GM12864 (cell line): ENCODE measurements at regions not wholly inside any gene's neighbourhood (a gene's known extent, or its start where the extent isn't known, plus 50 kb on each side); places are given as distances from the start of the nearest gene placed in this dataset.
A peak's percentile ranks its signal among the peaks of the same experiment; 100 is the strongest.

Experiments
- DNase-seq: peaks from one replicate; pipeline ENCODE4 v3.0.0-alpha.2; 2011; ENCODE audit warnings: low read depth
- H3K4me3 ChIP-seq: 2 replicates; pipeline ENCODE4 v1.5.1; 2011; ENCODE audit warnings: mild to moderate bottlenecking, low read depth, low read length, control low read depth
- CTCF ChIP-seq: IDR thresholded peaks from 2 replicates; pipeline ENCODE4 v1.5.1; 2011; ENCODE audit warnings: low read depth, mild to moderate bottlenecking, moderate library complexity, low read length, control low read depth, inconsistent platforms; ENCODE audit errors: missing control alignments

- no peak for DNase-seq
- no peak overlapping the region for H3K4me3 ChIP-seq
- TF ChIP-seq CTCF = no peak
Measured at GRCh38 chr2:196379600-196379999, 208.2 kb upstream of the STK17B start.

GRCh38 chr2:196380098-196380497 is 208.7 kb upstream of the STK17B start:
- TF ChIP-seq CTCF = no peak
- no peak overlapping the region for H3K4me3 ChIP-seq
- peak; percentile 25 for DNase-seq

- TF ChIP-seq CTCF = no peak
- H3K4me3 ChIP-seq = no peak overlapping the region
- DNase-seq = no peak
Measured at GRCh38 chr2:196380575-196380974, 209.2 kb upstream of the STK17B start.

- DNase-seq = no peak
- no peak overlapping the region for H3K4me3 ChIP-seq
- TF ChIP-seq CTCF = no peak
Measured at GRCh38 chr2:196381464-196381863, 210.1 kb upstream of the STK17B start.

GRCh38 chr2:196383799-196384198 is 212.4 kb upstream of the STK17B start:
- no peak for DNase-seq
- no peak overlapping the region for H3K4me3 ChIP-seq
- no peak for TF ChIP-seq CTCF

GRCh38 chr2:196384729-196385128 is 213.4 kb upstream of the STK17B start:
- TF ChIP-seq CTCF = no peak
- no peak overlapping the region for H3K4me3 ChIP-seq
- no peak for DNase-seq

- DNase-seq = no peak
- no peak overlapping the region for H3K4me3 ChIP-seq
- no peak for TF ChIP-seq CTCF
Measured at GRCh38 chr2:196389670-196390069, 218.3 kb upstream of the STK17B start.
